Prostate gland (tissue), 2 donors: ENCODE measurements at regions not wholly inside any gene's neighbourhood (a gene's known extent, or its start where the extent isn't known, plus 50 kb on each side); places are given as distances from the start of the nearest gene placed in this dataset.

Experiments used
- DNase-seq: peaks from one replicate; pipeline ENCODE4 v3.0.0-alpha.2; 2019; ENCODE audit warnings: low spot score
- H3K27ac ChIP-seq, 2 donors: fragments of 200-600 bp; sonication (generic); 2 replicates each; pipeline ENCODE4 v1.5.1; 2017 to 2019
- H3K27me3 ChIP-seq: fragments of 200-600 bp; sonication (generic); replicated peaks from 2 replicates; pipeline ENCODE4 v1.5.1; 2019; ENCODE audit not compliant: insufficient read depth
- H3K36me3 ChIP-seq, 2 donors: fragments of 200-600 bp; sonication (generic); 1 replicate in 1 of 2; 2 replicates in 1 of 2; pipeline versions ENCODE4 v1.5.1 to v1.8.1; 2017 to 2019
- H3K4me1 ChIP-seq: fragments of 200-600 bp; sonication (generic); replicated peaks from 2 replicates; pipeline ENCODE4 v1.5.1; 2019
- H3K4me3 ChIP-seq, 2 donors: fragments of 200-600 bp; sonication (generic); 2 replicates each; pipeline ENCODE4 v1.5.1; 2017 to 2019
- H3K9me3 ChIP-seq: fragments of 200-600 bp; sonication (generic); 2 replicates; pipeline ENCODE4 v1.5.1; 2017
- CTCF ChIP-seq, 4 experiments: fragments of 200-600 bp in 2 of 4; fragments of 450-650 bp in 2 of 4; sonication (generic) in 2 of 4; IDR thresholded peaks; 1 replicate in 3 of 4; 2 replicates in 1 of 4; pipeline ENCODE4 v1.5.1; 2016 to 2019; ENCODE audit warnings: antibody characterized with exemption in 4 of 4, mild to moderate bottlenecking in 2 of 4, moderate library complexity in 2 of 4
- POLR2A ChIP-seq: fragments of 450-650 bp; IDR thresholded peaks from one replicate; pipeline ENCODE4 v1.6.1; 2016; ENCODE audit warnings: antibody characterized with exemption, mild to moderate bottlenecking
- POLR2AphosphoS5 ChIP-seq: sonication (generic); formaldehyde crosslinking; IDR thresholded peaks from one replicate; pipeline ENCODE4 v1.6.1; 2017; ENCODE audit warnings: antibody characterized with exemption
- WGBS: methylation state at CpG from one replicate; pipeline ENCODE4 v1.1.5; 2018; 5-methylcytosine and 5-hydroxymethylcytosine counted together
- intact Hi-C: fragments of 100-400 bp; cut with DNase I; formaldehyde crosslinking; loops from one replicate; pipeline ENCODE4 v1.14.2; 2022

DNA sequence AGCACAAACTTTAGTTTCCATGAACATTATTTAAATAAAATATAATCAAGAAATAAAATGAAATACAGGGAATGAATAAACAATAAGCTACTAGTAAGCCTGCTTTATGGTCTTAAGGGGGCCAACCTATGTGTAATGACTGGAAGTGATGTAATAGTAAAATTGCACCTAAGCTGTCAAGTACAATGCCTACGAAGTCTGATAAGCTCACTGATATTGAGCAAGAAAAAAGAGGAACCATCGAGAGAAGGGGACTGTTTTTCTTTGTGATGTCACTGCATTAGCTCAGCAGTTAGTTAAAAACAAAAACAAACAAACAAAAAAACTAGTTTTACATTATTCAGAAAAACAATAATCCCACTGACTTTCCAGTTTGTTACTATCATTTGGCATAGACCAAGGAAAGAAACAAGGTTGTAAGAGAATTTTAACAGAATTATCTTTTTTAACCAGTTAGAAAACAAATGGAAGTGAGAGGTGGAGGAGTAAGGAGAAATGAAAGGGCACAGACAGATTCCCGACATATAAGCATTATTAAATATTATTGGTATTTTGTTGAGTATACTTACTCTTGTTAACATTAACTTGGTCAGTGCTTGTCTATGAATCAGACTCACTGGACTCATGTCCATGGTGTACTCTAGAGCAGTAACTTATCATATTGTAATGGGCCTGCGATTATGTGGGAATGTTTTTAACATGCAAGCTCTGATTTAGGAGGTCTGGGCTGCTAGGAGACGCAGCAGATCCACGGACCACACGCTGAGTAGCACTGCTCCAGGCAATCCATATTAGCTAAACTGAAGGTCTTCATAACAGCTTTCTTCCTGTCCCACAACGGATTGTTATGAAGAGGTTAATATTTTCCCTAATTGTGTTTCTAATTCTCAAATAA, 99.6 kb upstream of the HMGCLL1 start:
- Histone ChIP-seq H3K27me3 (no peaks in the 10 kb centered on the region), H3K36me3 (no peaks in the 10 kb centered on the region), H3K4me3 (no peak overlapping the region), H3K9me3 (no peaks in the 10 kb centered on the region), H3K27ac (no peak overlapping the region), H3K4me1 (no peaks in the 10 kb centered on the region)
- no peak for TF ChIP-seq POLR2AphosphoS5
- no peak for TF ChIP-seq POLR2A
- TF ChIP-seq CTCF (IDR thresholded peaks at IDR 0.05): no peak
- WGBS: 57% methylated on average over 8 of the region's 8 CpGs
- intact Hi-C loops: no loop called here
- DNase-seq: no peak

- TF ChIP-seq CTCF (IDR thresholded peaks at IDR 0.05) (no peak), POLR2AphosphoS5 (no peak), POLR2A (no peak)
- H3K27me3 ChIP-seq: no peaks in the 10 kb centered on the region
- no peak overlapping the region for H3K4me3 ChIP-seq
- H3K36me3 ChIP-seq: no peaks in the 10 kb centered on the region
- H3K9me3 ChIP-seq: no peaks in the 10 kb centered on the region
- intact Hi-C loops: no loop called here
- no peaks in the 10 kb centered on the region for H3K4me1 ChIP-seq
- H3K27ac ChIP-seq: no peak overlapping the region
- 95% methylated on average over 5 of the region's 5 CpGs for WGBS
- DNase-seq: no peak
Measured at GRCh38 chr6:55676736-55677135, 97.7 kb upstream of the HMGCLL1 start.

DNA sequence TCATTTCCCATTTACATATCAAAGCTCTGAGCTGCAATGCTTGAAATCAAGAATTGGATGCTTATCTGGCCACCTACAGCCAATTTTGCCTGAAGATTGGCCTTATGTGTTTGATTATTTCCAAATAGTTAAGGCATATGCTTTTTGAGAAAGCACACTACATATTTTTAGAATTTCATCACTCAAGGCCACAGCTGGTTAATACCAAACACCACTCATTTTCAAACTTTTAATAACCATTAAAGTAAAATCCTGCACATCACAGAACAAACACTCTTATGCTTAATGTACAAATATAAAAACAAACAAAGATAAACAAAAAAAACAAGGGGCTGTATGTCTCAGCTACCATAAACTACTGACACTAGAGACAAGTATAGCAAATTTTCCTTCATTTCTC, 96.9 kb upstream of the HMGCLL1 start:
- no peaks in the 10 kb centered on the region for H3K27me3 ChIP-seq
- no peak overlapping the region for H3K27ac ChIP-seq
- no peak for DNase-seq
- no peaks in the 10 kb centered on the region for H3K4me1 ChIP-seq
- H3K4me3 ChIP-seq: no peak overlapping the region
- TF ChIP-seq POLR2AphosphoS5 (no peak), POLR2A (no peak), CTCF (IDR thresholded peaks at IDR 0.05) (no peak)
- no peaks in the 10 kb centered on the region for H3K36me3 ChIP-seq
- intact Hi-C loops: no loop called here
- H3K9me3 ChIP-seq: no peaks in the 10 kb centered on the region

DNA sequence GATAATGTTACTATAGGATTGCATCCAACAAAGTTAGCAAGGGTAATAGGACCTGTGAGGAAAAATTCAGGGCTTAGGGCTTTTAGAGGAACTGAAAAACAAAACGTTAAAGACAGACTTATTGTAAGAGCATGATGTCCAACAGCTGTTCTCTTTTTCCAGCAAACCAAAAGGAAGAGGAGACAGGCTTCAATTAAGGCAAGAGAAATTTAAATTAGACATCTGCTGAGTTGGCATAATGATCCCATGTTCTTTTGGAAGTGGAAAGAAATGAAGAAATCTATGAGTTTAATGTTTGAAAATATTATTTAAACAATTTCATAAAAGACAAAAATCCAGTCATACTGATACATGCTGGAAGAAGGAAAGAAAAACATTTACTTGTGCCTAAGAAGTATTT, 95.7 kb upstream of the HMGCLL1 start:
- Histone ChIP-seq H3K27ac (no peak overlapping the region), H3K36me3 (no peaks in the 10 kb centered on the region), H3K4me1 (no peaks in the 10 kb centered on the region), H3K4me3 (no peak overlapping the region), H3K27me3 (no peaks in the 10 kb centered on the region), H3K9me3 (no peaks in the 10 kb centered on the region)
- TF ChIP-seq POLR2AphosphoS5 (no peak), POLR2A (no peak), CTCF (IDR thresholded peaks at IDR 0.05) (no peak)
- DNase-seq: no peak
- intact Hi-C loops: no loop called here
- WGBS: 27% methylated on average over 1 of the region's 1 CpG

- TF ChIP-seq POLR2A (no peak), CTCF (IDR thresholded peaks at IDR 0.05) (no peak), POLR2AphosphoS5 (no peak)
- Histone ChIP-seq H3K9me3 (no peaks in the 10 kb centered on the region), H3K27me3 (no peaks in the 10 kb centered on the region), H3K27ac (no peak overlapping the region), H3K4me3 (no peak overlapping the region), H3K36me3 (no peaks in the 10 kb centered on the region), H3K4me1 (no peaks in the 10 kb centered on the region)
- WGBS: 91% methylated on average over 5 of the region's 5 CpGs
- DNase-seq: no peak
- intact Hi-C loops: no loop called here
Measured at GRCh38 chr6:55670850-55671413, 91.9 kb upstream of the HMGCLL1 start.
